ENCODE measurements at regions not wholly inside any gene's neighbourhood (a gene's known extent, or its start where the extent isn't known, plus 50 kb on each side); places are given as distances from the start of the nearest gene placed in this dataset.

- no peak for DNase-seq (ENCODE audit: low spot score)
- intact Hi-C loops (cut with DNase I) = no loop called here
These were observed 175.9 kb upstream of the ITGA4 start for GRCh38 chr2:181281206-181281832.

GRCh38 chr2:181285116-181285515, 172.1 kb upstream of the ITGA4 start:
- DNase-seq (ENCODE audit: low spot score) = no peak
- intact Hi-C loops (cut with DNase I) = no loop called here

- DNase-seq (ENCODE audit: low spot score) = no peak
- intact Hi-C loops (cut with DNase I) = no loop called here
These were observed 167.5 kb upstream of the ITGA4 start for GRCh38 chr2:181289698-181290097.

- no peak for DNase-seq (ENCODE audit: low spot score)
- intact Hi-C loops (cut with DNase I) = no loop called here
These were observed 167.0 kb upstream of the ITGA4 start for GRCh38 chr2:181290182-181290581.

- intact Hi-C loops (cut with DNase I) = no loop called here
- no peak for DNase-seq (ENCODE audit: low spot score)
These were observed 162.2 kb upstream of the ITGA4 start for GRCh38 chr2:181294979-181295378.

GRCh38 chr2:181300600-181301291, 156.4 kb upstream of the ITGA4 start:
- intact Hi-C loops (cut with DNase I) = no loop called here
- no peak for DNase-seq (ENCODE audit: low spot score)

- intact Hi-C loops (cut with DNase I) = no loop called here
- no peak for DNase-seq (ENCODE audit: low spot score)
These were observed 153.0 kb upstream of the ITGA4 start for GRCh38 chr2:181304011-181304844.

GRCh38 chr2:181305301-181306123, 151.7 kb upstream of the ITGA4 start:
- DNase-seq (ENCODE audit: low spot score) = no peak
- intact Hi-C loops (cut with DNase I) = no loop called here

- intact Hi-C loops (cut with DNase I) = no loop called here
- DNase-seq (ENCODE audit: low spot score) = no peak
These were observed 150.4 kb upstream of the ITGA4 start for GRCh38 chr2:181306785-181307184.

GRCh38 chr2:181307203-181307991, 149.8 kb upstream of the ITGA4 start:
- no peak for DNase-seq (ENCODE audit: low spot score)
- intact Hi-C loops (cut with DNase I) = no loop called here

GRCh38 chr2:181308766-181309515, 148.2 kb upstream of the ITGA4 start:
- intact Hi-C loops (cut with DNase I) = no loop called here
- DNase-seq (ENCODE audit: low spot score) = no peak

- intact Hi-C loops (cut with DNase I) = no loop called here
- no peak for DNase-seq (ENCODE audit: low spot score)
These were observed 147.6 kb upstream of the ITGA4 start for GRCh38 chr2:181309586-181309985.

- intact Hi-C loops (cut with DNase I) = no loop called here
- no peak for DNase-seq (ENCODE audit: low spot score)
These were observed 146.2 kb upstream of the ITGA4 start for GRCh38 chr2:181310967-181311366.

- no peak for DNase-seq (ENCODE audit: low spot score)
- intact Hi-C loops (cut with DNase I) = no loop called here
These were observed 145.3 kb upstream of the ITGA4 start for GRCh38 chr2:181311837-181312236.

- intact Hi-C loops (cut with DNase I) = no loop called here
- DNase-seq (ENCODE audit: low spot score) = no peak
These were observed 144.7 kb upstream of the ITGA4 start for GRCh38 chr2:181312515-181312927.

GRCh38 chr2:181313845-181314244, 143.3 kb upstream of the ITGA4 start:
- intact Hi-C loops (cut with DNase I) = no loop called here
- no peak for DNase-seq (ENCODE audit: low spot score)

GRCh38 chr2:181314551-181314950, 142.6 kb upstream of the ITGA4 start:
- DNase-seq (ENCODE audit: low spot score) = no peak
- intact Hi-C loops (cut with DNase I) = no loop called here

- intact Hi-C loops (cut with DNase I) = no loop called here
These were observed 139.7 kb upstream of the ITGA4 start for GRCh38 chr2:181317511-181317910.

More at GRCh38 chr2:181317511-181317910, 139.7 kb upstream of the ITGA4 start:
- DNase-seq (ENCODE audit: low spot score) = no peak

All from cardiac septum (tissue), 1 donor.